H7 (cell line): ENCODE measurements at regions not wholly inside any gene's neighbourhood (a gene's known extent, or its start where the extent isn't known, plus 50 kb on each side); places are given as distances from the start of the nearest gene placed in this dataset.

Experiments used
- DNase-seq: peaks from one replicate; pipeline ENCODE4 v3.0.0; 2012
- H3K27me3 ChIP-seq: 2 replicates; pipeline ENCODE4 v1.6.0; 2011; ENCODE audit warnings: mild to moderate bottlenecking, low read length; ENCODE audit not compliant: control insufficient read depth, insufficient read depth
- H3K36me3 ChIP-seq: replicated peaks from 2 replicates; pipeline ENCODE4 v1.5.1; 2011; ENCODE audit warnings: low read length; ENCODE audit not compliant: control insufficient read depth, insufficient read depth
- H3K4me3 ChIP-seq: 2 replicates; pipeline ENCODE4 v1.5.1; 2011; ENCODE audit warnings: low read depth, mild to moderate bottlenecking, control low read depth, low read length, moderate library complexity; ENCODE audit not compliant: insufficient read depth

GRCh38 chr1:226481133-226481532, 67.4 kb upstream of the STUM start:
- DNase-seq: no peak
- H3K36me3 ChIP-seq: no peaks in the 10 kb centered on the region
- H3K27me3 ChIP-seq: peaks cover 1% of the 10 kb centered on the region
- no peak overlapping the region for H3K4me3 ChIP-seq

GRCh38 chr1:226482196-226482595, 66.4 kb upstream of the STUM start:
- Histone ChIP-seq H3K36me3 (no peaks in the 10 kb centered on the region), H3K27me3 (peaks cover 1% of the 10 kb centered on the region), H3K4me3 (no peak overlapping the region)
- no peak for DNase-seq

GRCh38 chr1:226482975-226483700, 65.4 kb upstream of the STUM start:
- Histone ChIP-seq H3K36me3 (no peaks in the 10 kb centered on the region), H3K4me3 (no peak overlapping the region), H3K27me3 (peaks cover 1% of the 10 kb centered on the region)
- DNase-seq: peak; percentile 49

GRCh38 chr1:226485192-226485591, 63.4 kb upstream of the STUM start:
- Histone ChIP-seq H3K36me3 (no peaks in the 10 kb centered on the region), H3K4me3 (no peak overlapping the region), H3K27me3 (peaks cover 1% of the 10 kb centered on the region)
- no peak for DNase-seq

- Histone ChIP-seq H3K27me3 (peaks cover 6% of the 10 kb centered on the region), H3K4me3 (no peak overlapping the region), H3K36me3 (no peaks in the 10 kb centered on the region)
- DNase-seq: no peak
Observed at GRCh38 chr1:226486161-226486560, 62.4 kb upstream of the STUM start.

- H3K36me3 ChIP-seq: no peaks in the 10 kb centered on the region
- DNase-seq: no peak
- H3K27me3 ChIP-seq: peaks cover 4% of the 10 kb centered on the region; the same call in 1 of the 2 replicates
- no peak overlapping the region for H3K4me3 ChIP-seq
Observed at GRCh38 chr1:226487921-226488320, 60.6 kb upstream of the STUM start.

- no peak for DNase-seq
- Histone ChIP-seq H3K4me3 (no peak overlapping the region), H3K36me3 (no peaks in the 10 kb centered on the region), H3K27me3 (peaks cover 4% of the 10 kb centered on the region; the same call in 1 of the 2 replicates)
Observed at GRCh38 chr1:226489718-226490425, 58.7 kb upstream of the STUM start.

GRCh38 chr1:226490426-226490809, 58.1 kb upstream of the STUM start:
- no peak for DNase-seq
- H3K36me3 ChIP-seq: no peaks in the 10 kb centered on the region
- H3K4me3 ChIP-seq: no peak overlapping the region
- peaks cover 4% of the 10 kb centered on the region; the same call in 1 of the 2 replicates for H3K27me3 ChIP-seq

GRCh38 chr1:226491093-226491850, 57.3 kb upstream of the STUM start:
- Histone ChIP-seq H3K4me3 (no peak overlapping the region), H3K36me3 (no peaks in the 10 kb centered on the region), H3K27me3 (peaks cover 4% of the 10 kb centered on the region; the same call in 1 of the 2 replicates)
- no peak for DNase-seq

GRCh38 chr1:226492426-226493137, 56.0 kb upstream of the STUM start:
- Histone ChIP-seq H3K36me3 (no peaks in the 10 kb centered on the region), H3K27me3 (peaks cover 4% of the 10 kb centered on the region; the same call in 1 of the 2 replicates), H3K4me3 (no peak overlapping the region)
- DNase-seq: no peak

- DNase-seq: no peak
- H3K36me3 ChIP-seq: no peaks in the 10 kb centered on the region
Observed at GRCh38 chr1:226494092-226494609, 54.4 kb upstream of the STUM start.

GRCh38 chr1:226495716-226496115, 52.8 kb upstream of the STUM start:
- Histone ChIP-seq H3K36me3 (no peaks in the 10 kb centered on the region), H3K4me3 (no peak overlapping the region), H3K27me3 (peaks cover 2% of the 10 kb centered on the region)
- DNase-seq: no peak

More at GRCh38 chr1:226494092-226494609, 54.4 kb upstream of the STUM start:
- Histone ChIP-seq H3K27me3 (peaks cover 4% of the 10 kb centered on the region), H3K4me3 (no peak overlapping the region)

- Histone ChIP-seq H3K4me3 (no peak overlapping the region), H3K36me3 (no peaks in the 10 kb centered on the region), H3K27me3 (no peaks in the 10 kb centered on the region; the same call in none of the 2 replicates)
- no peak for DNase-seq
Observed at GRCh38 chr1:226496453-226497015, 52.0 kb upstream of the STUM start.
